Gastroesophageal sphincter (tissue), 4 donors: ENCODE measurements at regions not wholly inside any gene's neighbourhood (a gene's known extent, or its start where the extent isn't known, plus 50 kb on each side); places are given as distances from the start of the nearest gene placed in this dataset.

Source experiments
- ATAC-seq: fragments of 150-250 bp; one replicate; pipeline ENCODE4 v1.9.1; 2016; ENCODE audit warnings: mild to moderate bottlenecking, moderate library complexity
- H3K27ac ChIP-seq, 4 donors: fragments of 200-600 bp; sonication (generic) in 3 of 4; 1 replicate in 3 of 4; 2 replicates in 1 of 4; pipeline ENCODE4 v1.5.1; 2016 to 2019
- H3K27me3 ChIP-seq: fragments of 200-600 bp; sonication (generic); one replicate; pipeline ENCODE4 v1.5.1; 2019
- H3K36me3 ChIP-seq, 2 donors: fragments of 200-600 bp; sonication (generic); one replicate each; pipeline ENCODE4 v1.5.1; 2019; ENCODE audit warnings: control low read depth in 1 of 2
- H3K4me1 ChIP-seq, 3 donors: fragments of 200-600 bp; sonication (generic); 1 replicate in 2 of 3; 2 replicates in 1 of 3; pipeline ENCODE4 v1.5.1; 2016 to 2019; ENCODE audit warnings: control low read depth in 2 of 3
- H3K4me3 ChIP-seq, 2 donors: fragments of 200-600 bp; sonication (generic); one replicate each; pipeline ENCODE4 v1.5.1; 2019; ENCODE audit warnings: mild to moderate bottlenecking in 1 of 2, moderate library complexity in 1 of 2
- H3K9me3 ChIP-seq, 3 donors: fragments of 200-600 bp; sonication (generic); one replicate each; pipeline ENCODE4 v1.5.1; 2017 to 2019; ENCODE audit warnings: control low read depth in 2 of 3
- EP300 ChIP-seq: sonication (generic); formaldehyde crosslinking; IDR thresholded peaks from one replicate; pipeline ENCODE4 v1.6.1; 2017; ENCODE audit warnings: antibody characterized with exemption, mild to moderate bottlenecking
- POLR2A ChIP-seq, 2 donors: fragments of 450-650 bp; IDR thresholded peaks; one replicate each; pipeline ENCODE4 v1.6.1; 2017; ENCODE audit warnings: antibody characterized with exemption in 2 of 2, mild to moderate bottlenecking in 2 of 2, moderate library complexity in 1 of 2
- POLR2AphosphoS5 ChIP-seq: sonication (generic); formaldehyde crosslinking; IDR thresholded peaks from one replicate; pipeline ENCODE4 v1.6.1; 2017; ENCODE audit warnings: antibody characterized with exemption
- WGBS, 2 donors: methylation state at CpG; one replicate each; pipeline ENCODE4 v1.1.5; 2018; ENCODE audit warnings: low coverage in 1 of 2; 5-methylcytosine and 5-hydroxymethylcytosine counted together
- TF ChIP-seq, protein P1 (sequence below), 4 experiments: fragments of 200-600 bp in 2 of 4; fragments of 450-650 bp in 2 of 4; sonication (generic) in 1 of 4; IDR thresholded peaks; one replicate each; pipeline ENCODE4 v1.5.1; 2017 to 2019; ENCODE audit warnings: antibody characterized with exemption in 4 of 4, mild to moderate bottlenecking in 2 of 4, moderate library complexity in 2 of 4

- Histone ChIP-seq H3K27ac (no peak overlapping the region), H3K4me1 (no peaks in the 10 kb centered on the region), H3K9me3 (peaks cover 0 to 5% (median 0%) of the 10 kb centered on the region in 3 donors), H3K36me3 (no peaks in the 10 kb centered on the region), H3K4me3 (no peak overlapping the region), H3K27me3 (no peaks in the 10 kb centered on the region)
- 76 to 83% methylated on average over 2 to 6 of the region's 6 CpGs for WGBS, 2 donors
- no peak for ATAC-seq
- TF ChIP-seq EP300 (no peak), POLR2A (IDR thresholded peaks at IDR 0.05) (no peak), POLR2AphosphoS5 (no peak)
- TF ChIP-seq, protein P1, sequence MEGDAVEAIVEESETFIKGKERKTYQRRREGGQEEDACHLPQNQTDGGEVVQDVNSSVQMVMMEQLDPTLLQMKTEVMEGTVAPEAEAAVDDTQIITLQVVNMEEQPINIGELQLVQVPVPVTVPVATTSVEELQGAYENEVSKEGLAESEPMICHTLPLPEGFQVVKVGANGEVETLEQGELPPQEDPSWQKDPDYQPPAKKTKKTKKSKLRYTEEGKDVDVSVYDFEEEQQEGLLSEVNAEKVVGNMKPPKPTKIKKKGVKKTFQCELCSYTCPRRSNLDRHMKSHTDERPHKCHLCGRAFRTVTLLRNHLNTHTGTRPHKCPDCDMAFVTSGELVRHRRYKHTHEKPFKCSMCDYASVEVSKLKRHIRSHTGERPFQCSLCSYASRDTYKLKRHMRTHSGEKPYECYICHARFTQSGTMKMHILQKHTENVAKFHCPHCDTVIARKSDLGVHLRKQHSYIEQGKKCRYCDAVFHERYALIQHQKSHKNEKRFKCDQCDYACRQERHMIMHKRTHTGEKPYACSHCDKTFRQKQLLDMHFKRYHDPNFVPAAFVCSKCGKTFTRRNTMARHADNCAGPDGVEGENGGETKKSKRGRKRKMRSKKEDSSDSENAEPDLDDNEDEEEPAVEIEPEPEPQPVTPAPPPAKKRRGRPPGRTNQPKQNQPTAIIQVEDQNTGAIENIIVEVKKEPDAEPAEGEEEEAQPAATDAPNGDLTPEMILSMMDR (IDR thresholded peaks at IDR 0.05): no peak
Observed at GRCh38 chr13:44726778-44727177, 150.6 kb upstream of the TSC22D1 start.

- Histone ChIP-seq H3K4me3 (no peak overlapping the region), H3K27me3 (no peaks in the 10 kb centered on the region), H3K9me3 (peaks cover 0 to 5% (median 0%) of the 10 kb centered on the region in 3 donors), H3K27ac (no peak overlapping the region), H3K4me1 (no peaks in the 10 kb centered on the region), H3K36me3 (no peaks in the 10 kb centered on the region)
- WGBS, 2 donors: 70 to 83% methylated on average over 3 of the region's 3 CpGs
- ATAC-seq: no peak
- TF ChIP-seq POLR2AphosphoS5 (no peak), EP300 (no peak), POLR2A (IDR thresholded peaks at IDR 0.05) (no peak)
- TF ChIP-seq, protein P1 (IDR thresholded peaks at IDR 0.05): no peak
Observed at GRCh38 chr13:44726214-44726613, 150.1 kb upstream of the TSC22D1 start.

DNA sequence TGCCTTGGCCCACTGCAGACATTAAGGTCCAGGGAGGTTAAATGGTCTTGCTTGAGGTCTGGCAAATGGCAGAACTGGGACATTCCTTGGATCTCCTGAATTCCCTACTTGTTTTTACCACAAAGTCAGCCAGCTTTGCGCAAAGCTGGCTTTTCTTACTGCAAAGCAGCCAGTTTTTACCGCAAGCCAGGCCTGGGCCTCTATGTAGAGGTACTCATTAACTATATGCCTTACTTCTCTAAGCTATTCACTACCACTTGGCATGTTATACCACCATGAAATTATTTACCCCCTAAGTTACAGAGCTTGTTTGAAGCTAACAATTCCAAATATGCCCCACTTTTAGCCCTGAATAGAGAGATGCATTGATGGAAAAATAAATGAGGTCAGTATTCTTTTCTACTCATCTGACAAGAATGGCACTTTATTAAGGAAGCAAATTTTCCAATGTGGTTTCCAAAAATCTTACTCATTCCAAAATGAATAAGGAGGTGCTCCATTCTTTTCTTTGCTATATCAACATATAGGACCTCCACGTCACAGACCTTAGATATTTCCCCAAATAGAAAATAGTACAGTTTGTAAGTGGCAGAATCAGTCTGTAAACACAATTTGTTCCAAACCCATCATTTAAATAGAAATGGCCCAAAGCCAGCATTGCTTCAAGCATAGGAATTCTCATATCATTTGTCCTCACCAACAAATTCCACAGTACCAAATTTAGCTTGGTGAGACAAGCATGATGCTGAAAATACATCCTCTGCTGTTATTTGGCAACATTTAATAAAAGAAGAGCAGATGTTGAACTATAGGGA, 143.9 kb upstream of the TSC22D1 start:
- peaks cover 0 to 24% (median 0%) of the 10 kb centered on the region in 3 donors for H3K4me1 ChIP-seq
- peaks cover 0 to 5% (median 0%) of the 10 kb centered on the region in 3 donors for H3K9me3 ChIP-seq
- no peak overlapping the region for H3K4me3 ChIP-seq
- 66 to 70% methylated on average over 3 of the region's 3 CpGs for WGBS, 2 donors
- peak overlapping the region; percentile 36 to 68 (median 40) for H3K27ac ChIP-seq
- no peaks in the 10 kb centered on the region for H3K27me3 ChIP-seq
- peak; percentile 50 for ATAC-seq
- TF ChIP-seq EP300 (no peak), POLR2AphosphoS5 (no peak), POLR2A (IDR thresholded peaks at IDR 0.05) (no peak)
- TF ChIP-seq, protein P1 (IDR thresholded peaks at IDR 0.05): no peak
- H3K36me3 ChIP-seq: no peaks in the 10 kb centered on the region

GRCh38 chr13:44718467-44718866, 142.3 kb upstream of the TSC22D1 start:
- H3K4me1 ChIP-seq: peaks cover 0 to 40% (median 4%) of the 10 kb centered on the region in 3 donors
- WGBS, 2 donors: 76 to 84% methylated on average over 3 to 4 of the region's 4 CpGs
- TF ChIP-seq POLR2A (IDR thresholded peaks at IDR 0.05): no peak
- TF ChIP-seq EP300: no peak
- TF ChIP-seq, protein P1 (IDR thresholded peaks at IDR 0.05): no peak
- TF ChIP-seq POLR2AphosphoS5: no peak

More at GRCh38 chr13:44718467-44718866, 142.3 kb upstream of the TSC22D1 start:
- Histone ChIP-seq H3K27me3 (no peaks in the 10 kb centered on the region), H3K36me3 (no peaks in the 10 kb centered on the region), H3K4me3 (no peak overlapping the region), H3K27ac (no peak overlapping the region), H3K9me3 (peaks cover 0 to 5% (median 0%) of the 10 kb centered on the region in 3 donors)
- no peak for ATAC-seq
